Spleen (tissue), 11 donors: ENCODE measurements at regions not wholly inside any gene's neighbourhood (a gene's known extent, or its start where the extent isn't known, plus 50 kb on each side); places are given as distances from the start of the nearest gene placed in this dataset.
"Not testable (repeated sequence)": the region's sequence is repeated elsewhere in the genome, so short reads cannot be mapped to it uniquely, and the experiment has no call there.

Experiments used
- DNase-seq: peaks from one replicate; pipeline ENCODE4 v3.0.0-alpha.2; 2020
- H3K27ac ChIP-seq, 8 donors: fragments of 200-600 bp; sonication (generic) in 7 of 8; 1 replicate in 4 of 8; 2 replicates in 4 of 8; pipeline versions ENCODE4 v1.5.0 to v1.8.0; 2016 to 2021; ENCODE audit warnings: inconsistent platforms in 4 of 8, mild to moderate bottlenecking in 4 of 8, moderate library complexity in 1 of 8
- H3K27me3 ChIP-seq, 7 donors: fragments of 200-600 bp; sonication (generic) in 6 of 7; replicated peaks in 1 of 7; 1 replicate in 4 of 7; 2 replicates in 3 of 7; pipeline versions ENCODE4 v1.5.0 to v1.8.0; 2016 to 2021; ENCODE audit warnings: inconsistent platforms in 3 of 7, mild to moderate bottlenecking in 1 of 7
- H3K36me3 ChIP-seq, 6 donors: fragments of 200-600 bp; sonication (generic) in 5 of 6; 1 replicate in 4 of 6; 2 replicates in 2 of 6; pipeline versions ENCODE4 v1.5.0 to v1.8.0; 2016 to 2021; ENCODE audit warnings: inconsistent platforms in 2 of 6
- H3K4me1 ChIP-seq, 6 donors: fragments of 200-600 bp; sonication (generic) in 5 of 6; 1 replicate in 3 of 6; 2 replicates in 3 of 6; pipeline versions ENCODE4 v1.5.0 to v1.8.0; 2016 to 2021; ENCODE audit warnings: inconsistent platforms in 3 of 6
- H3K4me3 ChIP-seq, 8 donors: fragments of 200-600 bp; sonication (generic) in 7 of 8; 1 replicate in 4 of 8; 2 replicates in 4 of 8; pipeline versions ENCODE4 v1.5.0 to v1.8.0; 2016 to 2021; ENCODE audit warnings: inconsistent platforms in 4 of 8, mild to moderate bottlenecking in 4 of 8, moderate library complexity in 2 of 8
- H3K9me3 ChIP-seq, 8 donors: fragments of 200-600 bp; sonication (generic) in 7 of 8; 1 replicate in 4 of 8; 2 replicates in 4 of 8; pipeline versions ENCODE4 v1.5.0 to v1.8.0; 2016 to 2021; ENCODE audit warnings: inconsistent platforms in 4 of 8
- POLR2A ChIP-seq, 3 donors: fragments of 450-650 bp; IDR thresholded peaks; one replicate each; pipeline ENCODE4 v1.5.1; 2017; ENCODE audit warnings: antibody characterized with exemption in 3 of 3, mild to moderate bottlenecking in 1 of 3
- POLR2AphosphoS5 ChIP-seq, 3 donors: sonication (generic); formaldehyde crosslinking; IDR thresholded peaks; one replicate each; pipeline ENCODE4 v1.5.1; 2017; ENCODE audit warnings: antibody characterized with exemption in 3 of 3
- WGBS, 5 donors: extraction: QIAGEN DNeasy Blood & Tissue Kit in 3 of 5; methylation state at CpG; one replicate each; pipeline versions ENCODE4 v1.1.5 to v1.1.7; 2013 to 2018; 5-methylcytosine and 5-hydroxymethylcytosine counted together
- intact Hi-C: fragments of 100-400 bp; cut with DNase I; formaldehyde crosslinking; loops from one replicate; pipeline ENCODE4 v1.15.0; 2023; ENCODE audit warnings: low total_unique reads
- TF ChIP-seq, protein P1 (sequence below), 11 experiments: fragments of 200-600 bp in 7 of 11; fragments of 450-650 bp in 4 of 11; sonication (generic) in 4 of 11; IDR thresholded peaks in 8 of 11; conservative IDR thresholded peaks in 3 of 11; 1 replicate in 7 of 11; 2 replicates in 4 of 11; pipeline versions ENCODE4 v1.4.0 to v1.8.0; 2016 to 2021; ENCODE audit warnings: antibody characterized with exemption in 11 of 11, inconsistent platforms in 4 of 11, mild to moderate bottlenecking in 1 of 11
- donor health status: healthy with polysubstance abuse.
- donor health status: DM: no; HTN: no; CAD: no; lungs with moderate emphysema.
- donor health status: DM: no; HTN: no; CAD: no.
- donor health status: Bipolar disorder and iron deficiency.
- donor health status: healthy.
- donor health status: DM: no; HTN: no; CAD: no.
- donor health status: DM: yes; HTN: yes; CAD: no.

- intact Hi-C loops = no loop called here
- Histone ChIP-seq H3K27ac (no peak overlapping the region), H3K9me3 (peaks cover 0 to 15% (median 2%) of the 10 kb centered on the region in 8 donors), H3K4me1 (no peaks in the 10 kb centered on the region), H3K36me3 (no peaks in the 10 kb centered on the region), H3K4me3 (no peak overlapping the region), H3K27me3 (no peaks in the 10 kb centered on the region)
- WGBS, 5 donors = 82 to 95% (median 89%) methylated on average over 2 of the region's 2 CpGs
- DNase-seq = no peak
- TF ChIP-seq POLR2A (IDR thresholded peaks at IDR 0.05) (no peak), POLR2AphosphoS5 (IDR thresholded peaks at IDR 0.05) (no peak)
- TF ChIP-seq, protein P1, sequence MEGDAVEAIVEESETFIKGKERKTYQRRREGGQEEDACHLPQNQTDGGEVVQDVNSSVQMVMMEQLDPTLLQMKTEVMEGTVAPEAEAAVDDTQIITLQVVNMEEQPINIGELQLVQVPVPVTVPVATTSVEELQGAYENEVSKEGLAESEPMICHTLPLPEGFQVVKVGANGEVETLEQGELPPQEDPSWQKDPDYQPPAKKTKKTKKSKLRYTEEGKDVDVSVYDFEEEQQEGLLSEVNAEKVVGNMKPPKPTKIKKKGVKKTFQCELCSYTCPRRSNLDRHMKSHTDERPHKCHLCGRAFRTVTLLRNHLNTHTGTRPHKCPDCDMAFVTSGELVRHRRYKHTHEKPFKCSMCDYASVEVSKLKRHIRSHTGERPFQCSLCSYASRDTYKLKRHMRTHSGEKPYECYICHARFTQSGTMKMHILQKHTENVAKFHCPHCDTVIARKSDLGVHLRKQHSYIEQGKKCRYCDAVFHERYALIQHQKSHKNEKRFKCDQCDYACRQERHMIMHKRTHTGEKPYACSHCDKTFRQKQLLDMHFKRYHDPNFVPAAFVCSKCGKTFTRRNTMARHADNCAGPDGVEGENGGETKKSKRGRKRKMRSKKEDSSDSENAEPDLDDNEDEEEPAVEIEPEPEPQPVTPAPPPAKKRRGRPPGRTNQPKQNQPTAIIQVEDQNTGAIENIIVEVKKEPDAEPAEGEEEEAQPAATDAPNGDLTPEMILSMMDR (IDR thresholded peaks at IDR 0.05 in 8 of 11, conservative IDR thresholded peaks at IDR 0.05 in 3 of 11) = no peak
Observed at GRCh38 chr6:112957536-112957916, 610.4 kb downstream of the RFPL4B start.

GRCh38 chr6:112960130-112960529, 613.0 kb downstream of the RFPL4B start:
- H3K27ac ChIP-seq, H3K27me3 ChIP-seq, H3K4me1 ChIP-seq, H3K4me3 ChIP-seq, DNase-seq, intact Hi-C loops, H3K36me3 ChIP-seq: not testable (repeated sequence)
- WGBS, 5 donors = 89 to 94% (median 93%) methylated on average over 3 of the region's 3 CpGs
- peaks cover 0 to 11% (median under 1%) of the 10 kb centered on the region in 8 donors for H3K9me3 ChIP-seq

DNA sequence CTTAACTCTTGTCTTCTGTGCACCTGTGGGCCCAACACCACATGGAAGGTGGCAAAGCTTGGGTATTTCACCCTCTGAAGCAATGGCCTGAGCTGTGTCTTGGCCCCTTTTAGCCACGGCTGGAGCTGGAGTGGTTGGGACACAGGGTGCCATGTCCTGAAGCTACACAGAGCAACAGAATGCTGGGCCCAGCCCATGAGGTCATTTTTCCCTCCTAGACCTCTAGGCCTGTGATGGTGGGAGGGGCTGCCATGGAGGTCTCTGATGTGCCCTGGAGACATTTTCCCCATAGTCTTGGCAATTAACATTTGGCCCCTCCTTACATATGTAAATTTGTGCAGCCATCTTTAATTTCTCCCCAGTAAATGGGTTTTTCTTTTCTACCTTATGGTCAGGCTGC, 620.8 kb downstream of the RFPL4B start:
- Histone ChIP-seq H3K4me1 (no peaks in the 10 kb centered on the region), H3K27me3 (no peaks in the 10 kb centered on the region), H3K36me3 (no peaks in the 10 kb centered on the region), H3K27ac (no peak overlapping the region), H3K9me3 (peaks cover 0 to 20% (median 6%) of the 10 kb centered on the region in 8 donors), H3K4me3 (no peak overlapping the region)
- intact Hi-C loops = no loop called here
- no peak for DNase-seq
- 63 to 96% (median 89%) methylated on average over 1 of the region's 1 CpG for WGBS, 5 donors
- TF ChIP-seq, protein P1 (IDR thresholded peaks at IDR 0.05 in 8 of 11, conservative IDR thresholded peaks at IDR 0.05 in 3 of 11) = no peak
- TF ChIP-seq POLR2A (IDR thresholded peaks at IDR 0.05) = no peak
- TF ChIP-seq POLR2AphosphoS5 (IDR thresholded peaks at IDR 0.05) = no peak

- Histone ChIP-seq H3K9me3 (peaks cover 0 to 36% (median 20%) of the 10 kb centered on the region in 8 donors), H3K4me1 (no peaks in the 10 kb centered on the region), H3K36me3 (no peaks in the 10 kb centered on the region), H3K27ac (no peak overlapping the region), H3K4me3 (no peak overlapping the region), H3K27me3 (no peaks in the 10 kb centered on the region)
- no peak for DNase-seq
- TF ChIP-seq, protein P1 (IDR thresholded peaks at IDR 0.05 in 8 of 11, conservative IDR thresholded peaks at IDR 0.05 in 3 of 11) = no peak
- TF ChIP-seq POLR2A (IDR thresholded peaks at IDR 0.05) = no peak
- TF ChIP-seq POLR2AphosphoS5 (IDR thresholded peaks at IDR 0.05) = no peak
- 86 to 96% (median 88%) methylated on average over 1 of the region's 1 CpG for WGBS, 5 donors
- intact Hi-C loops = no loop called here
Observed at GRCh38 chr6:112971651-112972050, 624.5 kb downstream of the RFPL4B start.

DNA sequence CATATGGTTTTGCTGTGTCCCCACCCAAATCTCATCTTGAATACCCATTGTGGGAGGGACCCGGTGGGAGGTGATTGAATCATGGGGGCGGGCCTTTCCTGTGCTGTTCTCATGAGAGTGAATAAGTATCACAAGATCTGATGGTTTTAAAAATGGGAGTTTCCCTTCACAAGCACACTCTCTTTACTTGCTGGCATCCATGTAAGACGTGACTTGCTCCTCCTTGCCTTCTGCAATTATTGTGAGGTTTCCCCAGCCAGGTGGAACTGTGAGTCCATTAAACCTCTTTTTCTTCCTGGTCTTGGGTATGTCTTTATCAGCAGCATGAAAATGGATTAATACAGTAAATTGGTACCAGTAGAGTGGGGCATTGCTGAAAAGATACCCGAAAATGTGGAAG, 627.8 kb downstream of the RFPL4B start:
- H3K4me1 ChIP-seq, H3K27ac ChIP-seq, intact Hi-C loops, H3K36me3 ChIP-seq, H3K4me3 ChIP-seq, DNase-seq, H3K27me3 ChIP-seq: not testable (repeated sequence)
- peaks cover 0 to 25% (median 14%) of the 10 kb centered on the region in 8 donors for H3K9me3 ChIP-seq
- WGBS, 5 donors = 80 to 91% (median 91%) methylated on average over 4 of the region's 4 CpGs

DNA sequence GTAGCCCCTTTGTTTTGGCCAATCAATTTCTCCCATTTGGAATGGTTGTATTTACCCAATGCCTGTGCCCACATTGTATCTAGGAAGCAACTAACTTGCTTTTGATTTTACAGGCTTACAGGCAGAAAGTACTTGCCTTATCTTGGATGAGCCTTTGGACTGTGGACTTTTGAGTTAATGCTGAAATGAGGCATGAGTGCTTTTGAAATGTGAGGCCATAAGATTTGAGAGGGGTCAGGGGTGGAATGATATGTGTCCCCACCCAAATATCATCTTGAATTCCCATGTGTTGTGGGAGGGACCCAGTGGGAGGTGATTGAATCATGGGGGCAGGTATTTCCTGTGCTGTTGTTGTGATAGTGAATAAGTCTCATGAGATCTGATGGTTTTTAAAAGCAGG, 629.4 kb downstream of the RFPL4B start:
- H3K36me3 ChIP-seq, intact Hi-C loops, DNase-seq, H3K4me3 ChIP-seq, H3K27ac ChIP-seq, H3K27me3 ChIP-seq, H3K4me1 ChIP-seq: not testable (repeated sequence)
- H3K9me3 ChIP-seq = peaks cover 0 to 25% (median 14%) of the 10 kb centered on the region in 8 donors
